GM23338 (cell line): ENCODE measurements at regions not wholly inside any gene's neighbourhood (a gene's known extent, or its start where the extent isn't known, plus 50 kb on each side); places are given as distances from the start of the nearest gene placed in this dataset.

Experiments used
- ATAC-seq: fragments of 200-7000 bp; cut with Tn5 transposase; 3 replicates; pipeline ENCODE4 v1.9.1; 2020
- DNase-seq: peaks from one replicate; pipeline ENCODE4 v3.0.0-alpha.2; 2015; ENCODE audit warnings: low spot score
- H2AFZ ChIP-seq: fragments of 200-600 bp; sonication (generic); 2 replicates; pipeline ENCODE4 v1.8.0; 2016; ENCODE audit warnings: antibody characterized with exemption, mild to moderate bottlenecking, moderate library complexity
- H3F3A ChIP-seq: fragments of 200-600 bp; sonication (generic); replicated peaks from 2 replicates; pipeline ENCODE4 v1.8.0; 2017; ENCODE audit warnings: antibody characterized with exemption, mixed run types, low read depth
- H3K27ac ChIP-seq: fragments of 200-600 bp; sonication (generic); 2 replicates; pipeline ENCODE4 v1.6.1; 2016; ENCODE audit warnings: low read depth
- H3K27me3 ChIP-seq: fragments of 200-600 bp; sonication (generic); 2 replicates; pipeline ENCODE4 v1.8.0; 2016; ENCODE audit warnings: mild to moderate bottlenecking, mixed run types, moderate library complexity; ENCODE audit not compliant: insufficient read depth
- H3K36me3 ChIP-seq: fragments of 200-600 bp; sonication (generic); 2 replicates; pipeline ENCODE4 v1.8.0; 2016; ENCODE audit warnings: mild to moderate bottlenecking; ENCODE audit not compliant: insufficient read depth
- H3K4me1 ChIP-seq: fragments of 200-600 bp; sonication (generic); 2 replicates; pipeline ENCODE4 v1.8.0; 2016; ENCODE audit warnings: mild to moderate bottlenecking, moderate library complexity; ENCODE audit not compliant: insufficient read depth
- H3K4me2 ChIP-seq: fragments of 200-600 bp; sonication (generic); 2 replicates; pipeline ENCODE4 v1.7.1; 2017; ENCODE audit warnings: mixed run types
- H3K4me3 ChIP-seq: fragments of 200-600 bp; sonication (generic); 2 replicates; pipeline ENCODE4 v1.6.1; 2016; ENCODE audit warnings: mixed run types
- H3K79me2 ChIP-seq: fragments of 200-600 bp; sonication (generic); replicated peaks from 2 replicates; pipeline ENCODE4 v1.8.0; 2017; ENCODE audit warnings: mild to moderate bottlenecking; ENCODE audit not compliant: insufficient read depth
- H3K9me2 ChIP-seq: fragments of 200-600 bp; sonication (generic); 2 replicates; pipeline ENCODE4 v1.8.0; 2017; ENCODE audit not compliant: insufficient read depth
- H4K20me1 ChIP-seq: fragments of 200-600 bp; sonication (generic); replicated peaks from 2 replicates; pipeline ENCODE4 v1.8.0; 2017; ENCODE audit warnings: mild to moderate bottlenecking; ENCODE audit not compliant: insufficient read depth
- H3K27ac Mint-ChIP-seq: 2 replicates; pipeline ENCODE4 v1.8.0; 2020; ENCODE audit warnings: inconsistent platforms, mild to moderate bottlenecking, moderate library complexity, mixed read lengths
- H3K27me3 Mint-ChIP-seq: 3 replicates; pipeline ENCODE4 v1.8.0; 2022; ENCODE audit warnings: low read depth, mild to moderate bottlenecking, moderate library complexity, mixed read lengths, inconsistent platforms; ENCODE audit not compliant: insufficient read depth, poor library complexity
- H3K36me3 Mint-ChIP-seq: 3 replicates; pipeline ENCODE4 v1.8.0; 2021; ENCODE audit warnings: low read depth, mild to moderate bottlenecking, inconsistent platforms, moderate library complexity, mixed read lengths
- H3K4me1 Mint-ChIP-seq: 3 replicates; pipeline ENCODE4 v1.8.0; 2020; ENCODE audit warnings: mild to moderate bottlenecking, inconsistent platforms, mixed read lengths
- H3K4me3 Mint-ChIP-seq: 3 replicates; pipeline ENCODE4 v1.8.0; 2021; ENCODE audit warnings: moderate library complexity, mild to moderate bottlenecking, inconsistent platforms, mixed read lengths
- H3K9me3 Mint-ChIP-seq: 3 replicates; pipeline ENCODE4 v1.8.0; 2020; ENCODE audit warnings: moderate library complexity, mild to moderate bottlenecking, inconsistent platforms, mixed read lengths
- CREB1 ChIP-seq: fragments of 250-450 bp; sonication (Bioruptor Pico); IDR thresholded peaks from 2 replicates; pipeline ENCODE4 v1.5.0; 2020; ENCODE audit warnings: low read depth, mild to moderate bottlenecking, moderate library complexity
- CTCF ChIP-seq, 2 experiments: fragments of 200-600 bp in 1 of 2; sonication (generic) in 1 of 2; conservative IDR thresholded peaks; 2 replicates each; pipeline versions ENCODE4 v1.5.1 to v1.6.1; 2016 to 2017; ENCODE audit warnings: antibody characterized with exemption in 2 of 2, low read depth in 2 of 2, mild to moderate bottlenecking in 2 of 2, moderate library complexity in 1 of 2
- ETS1 ChIP-seq: IDR thresholded peaks from 2 replicates; pipeline ENCODE4 v1.6.1; 2016; ENCODE audit warnings: antibody characterized with exemption
- EZH2phosphoT487 ChIP-seq: fragments of 200-600 bp; sonication (generic); IDR thresholded peaks from one replicate; pipeline ENCODE4 v1.8.1; 2018; ENCODE audit warnings: antibody characterized with exemption; ENCODE audit not compliant: unreplicated experiment
- POLR2AphosphoS5 ChIP-seq: IDR thresholded peaks from 2 replicates; pipeline ENCODE4 v1.6.1; 2016; ENCODE audit warnings: antibody characterized with exemption, low read depth
- TF ChIP-seq, protein P1 (sequence below): IDR thresholded peaks from one replicate; pipeline ENCODE4 v1.6.1; 2018; ENCODE audit warnings: antibody characterized with exemption; ENCODE audit not compliant: unreplicated experiment

DNA sequence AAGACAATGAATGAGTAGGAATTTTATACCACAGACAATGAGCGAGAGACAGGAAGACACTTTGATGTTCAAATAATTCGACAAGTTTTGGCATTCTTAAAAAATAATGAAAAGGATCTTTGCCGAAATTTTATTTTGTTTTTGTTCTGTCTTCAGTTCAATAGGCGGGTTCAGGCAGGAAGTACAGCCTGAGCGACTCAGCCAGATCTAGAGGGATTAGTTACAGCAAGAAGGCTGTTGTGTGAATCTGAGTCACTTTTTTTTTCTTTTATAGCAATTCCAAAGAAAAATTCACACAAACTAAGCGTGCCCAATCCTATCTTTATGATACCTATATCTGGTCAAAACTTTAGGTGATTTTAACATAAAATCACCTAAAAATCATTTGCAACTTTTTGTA, 505.4 kb upstream of the FAM241A start (continued):
- TF ChIP-seq, protein P1, sequence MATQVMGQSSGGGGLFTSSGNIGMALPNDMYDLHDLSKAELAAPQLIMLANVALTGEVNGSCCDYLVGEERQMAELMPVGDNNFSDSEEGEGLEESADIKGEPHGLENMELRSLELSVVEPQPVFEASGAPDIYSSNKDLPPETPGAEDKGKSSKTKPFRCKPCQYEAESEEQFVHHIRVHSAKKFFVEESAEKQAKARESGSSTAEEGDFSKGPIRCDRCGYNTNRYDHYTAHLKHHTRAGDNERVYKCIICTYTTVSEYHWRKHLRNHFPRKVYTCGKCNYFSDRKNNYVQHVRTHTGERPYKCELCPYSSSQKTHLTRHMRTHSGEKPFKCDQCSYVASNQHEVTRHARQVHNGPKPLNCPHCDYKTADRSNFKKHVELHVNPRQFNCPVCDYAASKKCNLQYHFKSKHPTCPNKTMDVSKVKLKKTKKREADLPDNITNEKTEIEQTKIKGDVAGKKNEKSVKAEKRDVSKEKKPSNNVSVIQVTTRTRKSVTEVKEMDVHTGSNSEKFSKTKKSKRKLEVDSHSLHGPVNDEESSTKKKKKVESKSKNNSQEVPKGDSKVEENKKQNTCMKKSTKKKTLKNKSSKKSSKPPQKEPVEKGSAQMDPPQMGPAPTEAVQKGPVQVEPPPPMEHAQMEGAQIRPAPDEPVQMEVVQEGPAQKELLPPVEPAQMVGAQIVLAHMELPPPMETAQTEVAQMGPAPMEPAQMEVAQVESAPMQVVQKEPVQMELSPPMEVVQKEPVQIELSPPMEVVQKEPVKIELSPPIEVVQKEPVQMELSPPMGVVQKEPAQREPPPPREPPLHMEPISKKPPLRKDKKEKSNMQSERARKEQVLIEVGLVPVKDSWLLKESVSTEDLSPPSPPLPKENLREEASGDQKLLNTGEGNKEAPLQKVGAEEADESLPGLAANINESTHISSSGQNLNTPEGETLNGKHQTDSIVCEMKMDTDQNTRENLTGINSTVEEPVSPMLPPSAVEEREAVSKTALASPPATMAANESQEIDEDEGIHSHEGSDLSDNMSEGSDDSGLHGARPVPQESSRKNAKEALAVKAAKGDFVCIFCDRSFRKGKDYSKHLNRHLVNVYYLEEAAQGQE: no peak
- TF ChIP-seq EZH2phosphoT487: no peak

DNA sequence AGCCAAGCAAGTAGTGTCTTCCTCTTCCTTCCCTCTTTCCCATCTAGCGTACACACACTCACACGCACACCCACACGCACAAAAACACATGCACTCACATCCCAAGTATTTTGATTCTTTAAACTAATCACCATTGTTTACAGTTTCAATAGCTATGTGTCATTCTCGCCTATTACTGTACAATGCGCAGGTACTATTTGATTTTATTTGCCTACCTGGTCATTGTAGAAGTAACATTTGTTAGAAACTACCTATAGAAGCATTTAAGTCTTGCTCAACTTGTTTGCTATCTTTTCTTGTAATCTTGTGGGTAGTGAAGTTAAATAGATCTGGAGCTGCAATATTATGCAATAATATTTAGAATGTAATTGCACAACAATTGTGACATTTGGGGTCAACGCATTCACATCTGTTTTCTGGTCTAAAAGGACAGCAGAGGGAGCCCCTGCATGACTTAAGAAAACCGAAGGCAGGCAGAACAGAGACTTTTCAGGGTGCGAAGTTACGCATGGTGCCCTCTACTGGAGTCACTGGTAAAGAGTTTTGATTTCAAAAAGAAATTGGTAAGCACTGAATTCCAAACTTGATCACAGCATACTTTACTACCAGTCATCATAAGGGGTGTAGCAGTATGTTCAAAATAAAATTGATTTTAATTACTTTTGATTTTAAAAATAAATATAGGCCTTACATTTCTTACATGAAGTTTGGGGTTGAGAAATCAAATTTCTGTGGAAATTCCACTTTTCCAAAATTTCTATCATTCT, 503.3 kb upstream of the FAM241A start:
- no peak overlapping the region for H3K27ac ChIP-seq
- no peaks in the 10 kb centered on the region for H3K36me3 Mint-ChIP-seq
- peak; percentile 83 for ATAC-seq

More for the DNA sequence above, 503.3 kb upstream of the FAM241A start:
- Histone ChIP-seq H4K20me1 (no peaks in the 10 kb centered on the region), H3F3A (no peaks in the 10 kb centered on the region), H3K79me2 (no peaks in the 10 kb centered on the region), H3K27me3 (no peaks in the 10 kb centered on the region), H3K4me3 (no peak overlapping the region), H3K36me3 (no peaks in the 10 kb centered on the region), H2AFZ (no peak overlapping the region), H3K9me2 (no peaks in the 10 kb centered on the region), H3K4me2 (no peak overlapping the region), H3K4me1 (no peaks in the 10 kb centered on the region)
- H3K4me3 Mint-ChIP-seq: no peak overlapping the region
- H3K27me3 Mint-ChIP-seq: no peaks in the 10 kb centered on the region
- TF ChIP-seq ETS1 (no peak), CTCF (conservative IDR thresholded peaks at IDR 0.05; ENCODE audit: low read depth in 2 of 2) (peak; percentile 97 to 99), POLR2AphosphoS5 (no peak), CREB1 (CRISPR knock-in tag) (no peak)
- H3K27ac Mint-ChIP-seq: no peak overlapping the region
- no peaks in the 10 kb centered on the region for H3K4me1 Mint-ChIP-seq
- peak; percentile 93 for DNase-seq
- no peaks in the 10 kb centered on the region for H3K9me3 Mint-ChIP-seq
